ENCODE measurements at regions not wholly inside any gene's neighbourhood (a gene's known extent, or its start where the extent isn't known, plus 50 kb on each side); places are given as distances from the start of the nearest gene placed in this dataset.

DNA sequence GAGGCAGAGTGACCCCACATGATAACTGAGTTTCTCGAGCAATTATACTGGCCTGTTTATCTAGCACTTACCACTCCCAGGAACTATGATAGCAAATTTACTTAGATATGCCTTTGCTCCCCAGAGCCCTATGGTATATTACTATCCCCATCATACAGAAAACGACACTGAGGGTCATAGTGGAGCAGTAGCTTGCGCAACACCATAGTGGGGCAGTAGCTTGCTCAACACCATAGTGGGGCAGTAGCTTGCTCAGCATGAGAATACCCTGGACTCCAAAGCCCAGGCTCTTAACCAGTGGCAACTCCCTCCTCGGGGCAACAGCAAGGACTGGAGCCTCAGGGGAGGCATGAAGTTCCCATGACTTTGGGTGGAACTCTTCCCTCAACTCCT lies 211.9 kb downstream of the NPHP4 start:
- H3K4me1 ChIP-seq, result no peaks in the 10 kb centered on the region
- H3K27me3 ChIP-seq, result peaks cover 0 to 15% (median 0%) of the 10 kb centered on the region in 3 donors
- WGBS, 5 donors, result 71 to 85% (median 77%) methylated on average over 3 to 4 of the region's 4 CpGs
- TF ChIP-seq EP300 (IDR thresholded peaks at IDR 0.05), result no peak
- no peak for TF ChIP-seq POLR2A (IDR thresholded peaks at IDR 0.05)
- TF ChIP-seq, protein P1, sequence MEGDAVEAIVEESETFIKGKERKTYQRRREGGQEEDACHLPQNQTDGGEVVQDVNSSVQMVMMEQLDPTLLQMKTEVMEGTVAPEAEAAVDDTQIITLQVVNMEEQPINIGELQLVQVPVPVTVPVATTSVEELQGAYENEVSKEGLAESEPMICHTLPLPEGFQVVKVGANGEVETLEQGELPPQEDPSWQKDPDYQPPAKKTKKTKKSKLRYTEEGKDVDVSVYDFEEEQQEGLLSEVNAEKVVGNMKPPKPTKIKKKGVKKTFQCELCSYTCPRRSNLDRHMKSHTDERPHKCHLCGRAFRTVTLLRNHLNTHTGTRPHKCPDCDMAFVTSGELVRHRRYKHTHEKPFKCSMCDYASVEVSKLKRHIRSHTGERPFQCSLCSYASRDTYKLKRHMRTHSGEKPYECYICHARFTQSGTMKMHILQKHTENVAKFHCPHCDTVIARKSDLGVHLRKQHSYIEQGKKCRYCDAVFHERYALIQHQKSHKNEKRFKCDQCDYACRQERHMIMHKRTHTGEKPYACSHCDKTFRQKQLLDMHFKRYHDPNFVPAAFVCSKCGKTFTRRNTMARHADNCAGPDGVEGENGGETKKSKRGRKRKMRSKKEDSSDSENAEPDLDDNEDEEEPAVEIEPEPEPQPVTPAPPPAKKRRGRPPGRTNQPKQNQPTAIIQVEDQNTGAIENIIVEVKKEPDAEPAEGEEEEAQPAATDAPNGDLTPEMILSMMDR (IDR thresholded peaks at IDR 0.05), result no peak
- no peak for TF ChIP-seq POLR2AphosphoS5 (IDR thresholded peaks at IDR 0.05)
- H3K27ac ChIP-seq, result no peak overlapping the region
- no peaks in the 10 kb centered on the region for H3K36me3 ChIP-seq
- H3K9me3 ChIP-seq, result no peaks in the 10 kb centered on the region
- no peak overlapping the region for H3K4me3 ChIP-seq
- intact Hi-C loops (cut with DNase I; ENCODE audit: low total_unique reads), result no loop called here
- no peak for DNase-seq

DNA sequence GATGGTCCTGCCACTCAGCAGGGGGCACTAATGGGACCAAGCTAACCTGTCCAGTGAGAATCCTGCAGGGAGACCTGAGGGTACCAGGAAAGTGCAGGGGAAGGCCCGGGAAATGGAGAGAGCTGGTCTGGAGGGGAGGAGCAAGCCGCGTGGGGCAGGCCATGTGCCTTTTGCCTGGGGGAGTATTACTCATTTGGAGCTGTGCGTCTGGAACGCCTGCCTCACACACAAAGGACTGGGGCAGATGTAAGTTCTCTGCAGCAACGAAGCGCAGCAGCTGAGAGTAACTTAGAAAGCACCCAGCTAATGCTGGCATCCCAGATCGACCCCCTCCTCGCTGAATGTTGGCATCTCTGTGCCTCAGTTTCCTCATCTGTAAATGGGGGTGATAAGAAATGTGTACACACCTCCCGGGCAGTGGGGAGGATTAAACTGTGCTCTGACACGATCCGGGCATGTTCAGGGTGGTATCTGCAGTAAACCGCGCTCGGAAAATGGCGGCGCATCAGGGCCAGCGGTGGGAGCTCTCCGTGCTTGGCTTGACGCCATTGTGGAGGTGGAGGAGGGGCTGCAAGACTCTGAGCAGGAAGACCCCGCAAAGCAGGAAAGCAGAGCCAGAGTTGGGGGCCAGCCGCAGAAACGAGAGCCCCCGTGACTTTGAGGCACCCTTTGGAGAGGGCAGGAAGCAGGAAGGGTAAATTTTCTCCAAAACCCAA lies 212.5 kb downstream of the NPHP4 start:
- 85 to 91% (median 89%) methylated on average over 23 to 24 of the region's 24 CpGs for WGBS, 5 donors
- Histone ChIP-seq H3K4me1 (no peaks in the 10 kb centered on the region), H3K9me3 (no peaks in the 10 kb centered on the region), H3K27ac (no peak overlapping the region), H3K27me3 (peaks cover 0 to 12% (median 0%) of the 10 kb centered on the region in 3 donors), H3K36me3 (no peaks in the 10 kb centered on the region), H3K4me3 (no peak overlapping the region)
- DNase-seq, result no peak
- TF ChIP-seq POLR2AphosphoS5 (IDR thresholded peaks at IDR 0.05) (no peak), EP300 (IDR thresholded peaks at IDR 0.05) (no peak), POLR2A (IDR thresholded peaks at IDR 0.05) (no peak)
- TF ChIP-seq, protein P1 (IDR thresholded peaks at IDR 0.05), result no peak
- intact Hi-C loops (cut with DNase I; ENCODE audit: low total_unique reads), result no loop called here

DNA sequence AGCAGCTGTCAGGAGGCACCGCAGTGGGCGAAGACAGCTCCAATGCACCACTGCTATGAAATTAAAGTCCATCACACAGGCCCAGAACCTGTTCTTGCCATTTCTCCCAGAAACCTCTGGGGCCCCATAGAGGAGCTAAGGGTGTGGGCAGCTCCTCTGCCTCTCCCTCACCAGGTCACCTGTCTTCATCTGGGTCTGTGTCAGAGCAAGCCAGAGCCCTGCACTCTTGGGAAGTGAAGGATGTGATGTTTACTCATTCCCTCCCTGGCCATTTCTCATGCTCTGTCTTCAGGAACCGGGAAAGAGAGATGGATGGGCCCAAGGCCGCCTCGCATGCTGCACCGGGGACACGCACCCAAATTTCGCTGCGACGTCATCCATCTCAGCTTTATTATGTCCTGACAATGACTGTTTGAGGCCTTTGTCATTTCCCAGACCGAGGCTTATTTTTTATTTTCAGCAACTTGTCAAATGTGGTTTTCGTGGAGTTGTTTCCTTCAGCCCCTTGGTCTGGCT lies 216.1 kb downstream of the NPHP4 start:
- H3K36me3 ChIP-seq, result no peaks in the 10 kb centered on the region
- no peak for DNase-seq
- intact Hi-C loops (cut with DNase I; ENCODE audit: low total_unique reads), result no loop called here
- H3K4me1 ChIP-seq, result peaks cover 0 to 6% (median 2%) of the 10 kb centered on the region in 4 donors
- peaks cover 0 to 22% (median 10%) of the 10 kb centered on the region in 3 donors for H3K27me3 ChIP-seq
- no peak overlapping the region for H3K4me3 ChIP-seq
- no peaks in the 10 kb centered on the region for H3K9me3 ChIP-seq
- 70 to 77% (median 76%) methylated on average over 12 of the region's 12 CpGs for WGBS, 5 donors
- TF ChIP-seq EP300 (IDR thresholded peaks at IDR 0.05), result no peak
- no peak for TF ChIP-seq POLR2A (IDR thresholded peaks at IDR 0.05)
- TF ChIP-seq POLR2AphosphoS5 (IDR thresholded peaks at IDR 0.05), result no peak
- TF ChIP-seq, protein P1 (IDR thresholded peaks at IDR 0.05), result no peak
- no peak overlapping the region for H3K27ac ChIP-seq

DNA sequence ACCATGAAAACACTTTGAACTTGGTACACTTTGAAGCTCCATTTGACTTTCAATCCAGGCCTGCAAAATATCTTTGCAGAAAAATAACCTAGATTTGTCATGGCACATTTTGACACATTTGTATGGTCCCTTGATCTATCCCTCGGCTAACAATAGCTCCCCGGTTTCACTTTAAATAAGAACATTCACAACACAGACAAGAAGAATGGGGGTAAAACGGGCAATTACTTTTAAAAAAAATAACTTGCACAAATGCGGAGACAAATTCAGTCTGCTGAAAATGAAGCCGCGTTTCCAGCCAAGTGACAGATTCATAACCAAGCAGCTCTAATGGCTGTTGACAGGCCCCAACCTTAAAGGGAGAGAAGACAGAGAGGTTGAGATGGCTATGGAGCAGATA lies 218.2 kb downstream of the NPHP4 start:
- intact Hi-C loops (cut with DNase I; ENCODE audit: low total_unique reads), result no loop called here
- Histone ChIP-seq H3K27ac (no peak overlapping the region), H3K27me3 (peaks cover 0 to 41% (median 14%) of the 10 kb centered on the region in 3 donors), H3K4me3 (no peak overlapping the region), H3K36me3 (no peaks in the 10 kb centered on the region), H3K4me1 (peaks cover 0 to 11% (median 4%) of the 10 kb centered on the region in 4 donors), H3K9me3 (no peaks in the 10 kb centered on the region)
- DNase-seq, result no peak
- TF ChIP-seq EP300 (IDR thresholded peaks at IDR 0.05), result no peak
- no peak for TF ChIP-seq POLR2AphosphoS5 (IDR thresholded peaks at IDR 0.05)
- WGBS, 5 donors, result 78 to 86% (median 85%) methylated on average over 6 of the region's 6 CpGs

DNA sequence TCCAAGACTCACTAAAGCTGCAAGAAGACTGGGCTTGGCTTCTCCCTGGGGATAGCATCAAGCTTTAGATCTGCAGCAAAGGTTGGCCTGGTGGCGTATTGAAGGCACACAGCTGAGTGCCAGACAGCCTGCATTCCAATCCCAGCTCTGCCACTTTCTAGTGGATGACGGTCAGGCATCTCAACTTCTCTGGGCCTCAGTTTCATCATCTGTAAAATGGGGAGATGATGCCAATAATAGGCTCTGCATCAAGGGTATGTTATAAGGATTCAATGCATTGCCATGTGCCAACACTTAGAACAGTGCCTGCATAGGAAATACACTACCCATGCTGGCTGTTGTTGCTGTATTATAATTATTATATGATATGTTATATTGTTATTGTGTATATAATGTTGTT lies 220.4 kb downstream of the NPHP4 start:
- Histone ChIP-seq H3K36me3 (no peaks in the 10 kb centered on the region), H3K4me1 (peaks cover 0 to 11% (median 4%) of the 10 kb centered on the region in 4 donors), H3K27me3 (peaks cover 0 to 62% (median 19%) of the 10 kb centered on the region in 3 donors), H3K4me3 (no peak overlapping the region), H3K9me3 (no peaks in the 10 kb centered on the region), H3K27ac (no peak overlapping the region)
- intact Hi-C loops (cut with DNase I; ENCODE audit: low total_unique reads), result no loop called here
- TF ChIP-seq, protein P1 (IDR thresholded peaks at IDR 0.05), result no peak
- TF ChIP-seq POLR2AphosphoS5 (IDR thresholded peaks at IDR 0.05), result no peak
- TF ChIP-seq POLR2A (IDR thresholded peaks at IDR 0.05), result no peak
- no peak for TF ChIP-seq EP300 (IDR thresholded peaks at IDR 0.05)
- no peak for DNase-seq
- 56 to 84% (median 78%) methylated on average over 1 to 2 of the region's 2 CpGs for WGBS, 5 donors
